ENCODE measurements at regions not wholly inside any gene's neighbourhood (a gene's known extent, or its start where the extent isn't known, plus 50 kb on each side); places are given as distances from the start of the nearest gene placed in this dataset.
A peak's percentile ranks its signal among the peaks of the same experiment; 100 is the strongest.
"Not testable (repeated sequence)": the region's sequence is repeated elsewhere in the genome, so short reads cannot be mapped to it uniquely, and the experiment has no call there.

- Histone ChIP-seq H3K4me3 (ENCODE audit: low read depth, low read length) (no peak overlapping the region), H3K36me3 (ENCODE audit: control insufficient read depth, insufficient read depth, low read length) (no peaks in the 10 kb centered on the region), H3K27me3 (ENCODE audit: control insufficient read depth, insufficient read depth, low read length) (no peaks in the 10 kb centered on the region)
- DNase-seq (ENCODE audit: low read depth) (peak; percentile 31), FAIRE-seq (no peak)
- no peak for TF ChIP-seq CTCF (IDR thresholded peaks at IDR 0.05; ENCODE audit: insufficient read depth, low read length, severe bottlenecking)
These were observed 1758.1 kb upstream of the SEL1L start for GRCh38 chr14:83291714-83292113.

- Histone ChIP-seq H3K27me3 (ENCODE audit: control insufficient read depth, insufficient read depth, low read length) (no peaks in the 10 kb centered on the region), H3K36me3 (ENCODE audit: control insufficient read depth, insufficient read depth, low read length) (no peaks in the 10 kb centered on the region), H3K4me3 (ENCODE audit: low read depth, low read length) (no peak overlapping the region)
- TF ChIP-seq CTCF (IDR thresholded peaks at IDR 0.05; ENCODE audit: insufficient read depth, low read length, severe bottlenecking): no peak
- FAIRE-seq (no peak), DNase-seq (ENCODE audit: low read depth) (peak; percentile 19)
These were observed 1761.3 kb upstream of the SEL1L start for GRCh38 chr14:83294941-83295340.

GRCh38 chr14:83297361-83297760, 1763.7 kb upstream of the SEL1L start:
- Histone ChIP-seq H3K36me3 (ENCODE audit: control insufficient read depth, insufficient read depth, low read length) (no peaks in the 10 kb centered on the region), H3K4me3 (ENCODE audit: low read depth, low read length) (no peak overlapping the region), H3K27me3 (ENCODE audit: control insufficient read depth, insufficient read depth, low read length) (no peaks in the 10 kb centered on the region)
- DNase-seq (ENCODE audit: low read depth) (peak; percentile 49), FAIRE-seq (no peak)
- TF ChIP-seq CTCF (IDR thresholded peaks at IDR 0.05; ENCODE audit: insufficient read depth, low read length, severe bottlenecking): no peak

- H3K36me3 ChIP-seq (ENCODE audit: control insufficient read depth, insufficient read depth, low read length); H3K4me3 ChIP-seq (ENCODE audit: low read depth, low read length); FAIRE-seq; DNase-seq (ENCODE audit: low read depth); H3K27me3 ChIP-seq (ENCODE audit: control insufficient read depth, insufficient read depth, low read length): not testable (repeated sequence)
These were observed 1764.4 kb upstream of the SEL1L start for GRCh38 chr14:83298016-83298415.

GRCh38 chr14:83300476-83301064, 1766.9 kb upstream of the SEL1L start:
- TF ChIP-seq CTCF (IDR thresholded peaks at IDR 0.05; ENCODE audit: insufficient read depth, low read length, severe bottlenecking): peak; percentile 86
- peak; percentile 38 for DNase-seq (ENCODE audit: low read depth)
- no peak for FAIRE-seq

GRCh38 chr14:83301791-83302190, 1768.1 kb upstream of the SEL1L start:
- TF ChIP-seq CTCF (IDR thresholded peaks at IDR 0.05; ENCODE audit: insufficient read depth, low read length, severe bottlenecking): no peak
- FAIRE-seq (no peak), DNase-seq (ENCODE audit: low read depth) (no peak)
- no peaks in the 10 kb centered on the region for H3K27me3 ChIP-seq (ENCODE audit: control insufficient read depth, insufficient read depth, low read length)
- no peak overlapping the region for H3K4me3 ChIP-seq (ENCODE audit: low read depth, low read length)
- no peaks in the 10 kb centered on the region for H3K36me3 ChIP-seq (ENCODE audit: control insufficient read depth, insufficient read depth, low read length)

More at GRCh38 chr14:83300476-83301064, 1766.9 kb upstream of the SEL1L start:
- H3K36me3 ChIP-seq (ENCODE audit: control insufficient read depth, insufficient read depth, low read length): no peaks in the 10 kb centered on the region
- no peaks in the 10 kb centered on the region for H3K27me3 ChIP-seq (ENCODE audit: control insufficient read depth, insufficient read depth, low read length)
- no peak overlapping the region for H3K4me3 ChIP-seq (ENCODE audit: low read depth, low read length)
